ENCODE measurements at regions not wholly inside any gene's neighbourhood (a gene's known extent, or its start where the extent isn't known, plus 50 kb on each side); places are given as distances from the start of the nearest gene placed in this dataset.
"Not testable (repeated sequence)": the region's sequence is repeated elsewhere in the genome, so short reads cannot be mapped to it uniquely, and the experiment has no call there.

DNA sequence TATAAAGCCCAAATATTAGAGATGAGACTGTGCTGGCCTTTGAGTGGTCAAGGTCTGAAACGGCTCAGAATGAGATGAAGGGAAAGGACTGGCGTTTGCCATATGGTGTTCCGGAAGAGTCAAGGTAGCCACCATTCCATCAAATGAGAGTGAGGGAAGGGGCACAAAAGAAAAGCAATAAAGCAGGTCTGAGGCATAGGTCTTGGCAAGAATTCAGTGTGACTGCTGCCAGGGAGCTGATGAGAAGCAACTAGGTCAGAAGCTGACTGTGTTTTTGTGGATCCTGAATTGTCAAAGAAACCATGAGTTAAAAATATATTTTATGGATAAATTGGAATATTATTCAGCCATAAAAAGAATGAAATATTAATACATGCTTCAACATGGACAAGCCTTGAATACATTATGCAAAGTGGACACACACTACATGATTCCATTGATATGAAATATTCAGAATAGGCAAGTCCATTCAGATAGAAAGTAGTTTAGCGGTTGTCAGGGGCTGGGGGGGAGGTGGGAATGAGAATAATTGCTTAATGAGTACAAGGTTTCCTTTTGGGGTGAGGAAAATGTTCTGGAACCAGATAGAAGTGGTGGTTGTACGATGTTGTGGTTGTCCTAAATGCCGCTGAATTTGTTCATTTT is 374.6 kb downstream of the ANAPC1 start:
- H3K4me3 ChIP-seq (ENCODE audit: control insufficient read depth in 1 of 2, extremely low read depth in 1 of 2, low read length in 1 of 2); H3K4me1 ChIP-seq (ENCODE audit: control insufficient read depth in 1 of 2, extremely low read depth in 1 of 2, insufficient read depth in 2 of 2, low read length in 2 of 2); CTCF ChIA-PET; H3K27me3 Mint-ChIP-seq; DNase-seq; H3K4me3 Mint-ChIP-seq; H3K27me3 ChIP-seq (replicated peaks in 1 of 2; ENCODE audit: control insufficient read depth in 2 of 2, extremely low read depth in 1 of 2, insufficient read depth in 2 of 2, low read length in 1 of 2); H3K36me3 ChIP-seq (ENCODE audit: control insufficient read depth in 2 of 2, extremely low read depth in 1 of 2, insufficient read depth in 1 of 2, low read length in 1 of 2); H3K27ac Mint-ChIP-seq; H3K36me3 Mint-ChIP-seq; POLR2A ChIA-PET; H3K9me3 ChIP-seq; H3K27ac ChIP-seq (ENCODE audit: low read length); H3K4me1 Mint-ChIP-seq; H3K9me3 Mint-ChIP-seq; ATAC-seq (replicated peaks in 1 of 4): not testable (repeated sequence)
- 100% methylated on average over 2 of the region's 6 CpGs for WGBS (ENCODE audit: insufficient coverage)

DNA sequence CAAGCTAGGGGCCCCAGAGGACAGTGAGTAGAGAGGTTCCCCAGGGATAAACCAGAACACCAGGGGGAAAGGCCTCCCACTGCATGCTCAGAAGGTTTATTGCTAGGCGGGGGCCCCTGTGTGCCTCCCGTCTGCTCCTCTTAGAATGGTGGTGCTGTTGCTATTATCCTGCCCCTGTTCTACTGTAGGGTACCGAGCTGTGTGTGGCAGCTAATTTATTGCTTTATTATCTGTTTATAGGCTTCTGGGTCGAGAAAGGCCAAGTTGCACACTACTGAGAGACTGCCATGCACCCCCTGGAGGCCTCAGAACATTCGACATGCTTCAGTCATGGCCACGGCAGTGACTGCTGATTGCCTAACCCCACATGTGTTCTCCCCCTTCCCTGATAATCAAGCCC is 373.6 kb downstream of the ANAPC1 start:
- ATAC-seq (replicated peaks in 1 of 4); H3K36me3 ChIP-seq (ENCODE audit: control insufficient read depth in 2 of 2, extremely low read depth in 1 of 2, insufficient read depth in 1 of 2, low read length in 1 of 2); H3K27ac ChIP-seq (ENCODE audit: low read length); CTCF ChIA-PET; H3K27me3 Mint-ChIP-seq; H3K4me3 ChIP-seq (ENCODE audit: control insufficient read depth in 1 of 2, extremely low read depth in 1 of 2, low read length in 1 of 2); H3K4me1 ChIP-seq (ENCODE audit: control insufficient read depth in 1 of 2, extremely low read depth in 1 of 2, insufficient read depth in 2 of 2, low read length in 2 of 2); H3K27me3 ChIP-seq (replicated peaks in 1 of 2; ENCODE audit: control insufficient read depth in 2 of 2, extremely low read depth in 1 of 2, insufficient read depth in 2 of 2, low read length in 1 of 2); H3K36me3 Mint-ChIP-seq; H3K4me1 Mint-ChIP-seq; H3K4me3 Mint-ChIP-seq; POLR2A ChIA-PET; DNase-seq; H3K9me3 Mint-ChIP-seq; H3K27ac Mint-ChIP-seq; H3K9me3 ChIP-seq: not testable (repeated sequence)
- WGBS (ENCODE audit: insufficient coverage), result no CpG with 5 or more reads among the region's 6 CpGs

DNA sequence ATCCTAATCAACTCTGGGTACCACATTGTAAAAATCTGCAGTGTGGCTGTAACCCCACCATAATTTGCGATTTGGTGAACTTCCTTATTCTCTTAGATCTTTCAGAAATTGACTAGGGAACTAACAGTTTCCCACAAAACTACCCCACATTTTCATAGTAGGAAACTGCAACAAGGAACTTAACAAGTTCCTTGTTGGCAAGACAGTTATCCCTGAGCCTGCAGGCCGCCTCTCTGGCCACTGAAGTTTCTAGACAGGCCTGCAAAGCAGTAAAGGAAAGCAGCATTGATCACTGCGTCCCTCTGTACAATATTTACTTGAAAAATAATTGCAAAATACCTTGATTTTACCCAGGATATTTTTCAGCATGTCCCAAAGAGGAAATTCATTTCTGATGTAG is 372.9 kb downstream of the ANAPC1 start:
- H3K27me3 ChIP-seq (replicated peaks in 1 of 2; ENCODE audit: control insufficient read depth in 2 of 2, extremely low read depth in 1 of 2, insufficient read depth in 2 of 2, low read length in 1 of 2); H3K27me3 Mint-ChIP-seq; H3K4me1 Mint-ChIP-seq; CTCF ChIA-PET; H3K9me3 Mint-ChIP-seq; POLR2A ChIA-PET; H3K36me3 ChIP-seq (ENCODE audit: control insufficient read depth in 2 of 2, extremely low read depth in 1 of 2, insufficient read depth in 1 of 2, low read length in 1 of 2); H3K4me3 Mint-ChIP-seq; H3K27ac ChIP-seq (ENCODE audit: low read length); DNase-seq; H3K27ac Mint-ChIP-seq; ATAC-seq (replicated peaks in 1 of 4); H3K36me3 Mint-ChIP-seq; H3K4me3 ChIP-seq (ENCODE audit: control insufficient read depth in 1 of 2, extremely low read depth in 1 of 2, low read length in 1 of 2); H3K9me3 ChIP-seq; H3K4me1 ChIP-seq (ENCODE audit: control insufficient read depth in 1 of 2, extremely low read depth in 1 of 2, insufficient read depth in 2 of 2, low read length in 2 of 2): not testable (repeated sequence)
- no CpG with 5 or more reads among the region's 3 CpGs for WGBS (ENCODE audit: insufficient coverage)

DNA sequence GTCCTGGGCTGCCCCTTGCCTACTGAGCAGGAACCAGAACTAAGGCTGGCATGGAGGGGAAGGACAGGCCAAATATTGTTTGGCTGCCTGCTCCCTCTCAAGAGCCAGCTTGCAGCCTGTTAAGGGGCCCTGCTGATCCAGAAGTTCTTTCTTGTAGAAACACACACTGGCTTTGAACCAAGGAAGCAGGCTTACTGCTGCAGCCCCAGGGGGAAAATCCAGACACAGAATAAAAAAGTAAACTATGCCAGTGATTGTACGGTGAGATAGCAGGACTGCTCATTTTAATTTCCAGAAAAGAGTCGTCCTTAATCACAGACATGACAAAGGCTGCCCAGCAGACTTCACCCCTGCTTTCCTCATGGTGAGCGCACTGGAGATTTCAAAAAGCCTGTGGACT is 371.6 kb downstream of the ANAPC1 start:
- H3K27ac Mint-ChIP-seq; H3K9me3 ChIP-seq; H3K4me3 ChIP-seq (ENCODE audit: control insufficient read depth in 1 of 2, extremely low read depth in 1 of 2, low read length in 1 of 2); H3K4me1 ChIP-seq (ENCODE audit: control insufficient read depth in 1 of 2, extremely low read depth in 1 of 2, insufficient read depth in 2 of 2, low read length in 2 of 2); H3K9me3 Mint-ChIP-seq; H3K27me3 ChIP-seq (replicated peaks in 1 of 2; ENCODE audit: control insufficient read depth in 2 of 2, extremely low read depth in 1 of 2, insufficient read depth in 2 of 2, low read length in 1 of 2); H3K4me3 Mint-ChIP-seq; H3K27ac ChIP-seq (ENCODE audit: low read length); DNase-seq; POLR2A ChIA-PET; H3K27me3 Mint-ChIP-seq; H3K36me3 Mint-ChIP-seq; ATAC-seq (replicated peaks in 1 of 4); H3K36me3 ChIP-seq (ENCODE audit: control insufficient read depth in 2 of 2, extremely low read depth in 1 of 2, insufficient read depth in 1 of 2, low read length in 1 of 2); CTCF ChIA-PET; H3K4me1 Mint-ChIP-seq: not testable (repeated sequence)
- no CpG with 5 or more reads among the region's 3 CpGs for WGBS (ENCODE audit: insufficient coverage)

DNA sequence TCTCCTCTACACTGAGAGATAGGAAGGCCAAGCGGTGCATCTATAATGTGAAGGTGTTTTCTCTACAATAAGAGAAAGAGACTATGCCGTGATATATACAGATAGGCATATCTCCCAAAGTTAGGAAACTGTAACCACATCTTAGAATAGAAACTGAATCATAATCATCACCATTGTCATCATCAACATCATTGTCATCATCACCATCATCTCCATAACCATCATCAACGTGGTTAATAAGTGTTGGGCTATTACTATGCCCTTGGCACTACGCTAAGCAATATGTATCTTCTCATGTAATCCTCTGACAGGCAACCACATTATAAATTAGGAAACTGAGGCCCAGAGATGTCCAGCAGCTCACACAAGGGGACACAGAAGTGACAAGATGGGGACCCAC is 369.9 kb downstream of the ANAPC1 start:
- H3K36me3 Mint-ChIP-seq; H3K27me3 ChIP-seq (replicated peaks in 1 of 2; ENCODE audit: control insufficient read depth in 2 of 2, extremely low read depth in 1 of 2, insufficient read depth in 2 of 2, low read length in 1 of 2); H3K4me1 Mint-ChIP-seq; ATAC-seq (replicated peaks in 1 of 4); H3K36me3 ChIP-seq (ENCODE audit: control insufficient read depth in 2 of 2, extremely low read depth in 1 of 2, insufficient read depth in 1 of 2, low read length in 1 of 2); H3K4me3 ChIP-seq (ENCODE audit: control insufficient read depth in 1 of 2, extremely low read depth in 1 of 2, low read length in 1 of 2); CTCF ChIA-PET; H3K27ac Mint-ChIP-seq; H3K9me3 Mint-ChIP-seq; H3K9me3 ChIP-seq; DNase-seq; POLR2A ChIA-PET; H3K27me3 Mint-ChIP-seq; H3K27ac ChIP-seq (ENCODE audit: low read length); H3K4me3 Mint-ChIP-seq; H3K4me1 ChIP-seq (ENCODE audit: control insufficient read depth in 1 of 2, extremely low read depth in 1 of 2, insufficient read depth in 2 of 2, low read length in 2 of 2): not testable (repeated sequence)
- no CpG with 5 or more reads among the region's 4 CpGs for WGBS (ENCODE audit: insufficient coverage)

DNA sequence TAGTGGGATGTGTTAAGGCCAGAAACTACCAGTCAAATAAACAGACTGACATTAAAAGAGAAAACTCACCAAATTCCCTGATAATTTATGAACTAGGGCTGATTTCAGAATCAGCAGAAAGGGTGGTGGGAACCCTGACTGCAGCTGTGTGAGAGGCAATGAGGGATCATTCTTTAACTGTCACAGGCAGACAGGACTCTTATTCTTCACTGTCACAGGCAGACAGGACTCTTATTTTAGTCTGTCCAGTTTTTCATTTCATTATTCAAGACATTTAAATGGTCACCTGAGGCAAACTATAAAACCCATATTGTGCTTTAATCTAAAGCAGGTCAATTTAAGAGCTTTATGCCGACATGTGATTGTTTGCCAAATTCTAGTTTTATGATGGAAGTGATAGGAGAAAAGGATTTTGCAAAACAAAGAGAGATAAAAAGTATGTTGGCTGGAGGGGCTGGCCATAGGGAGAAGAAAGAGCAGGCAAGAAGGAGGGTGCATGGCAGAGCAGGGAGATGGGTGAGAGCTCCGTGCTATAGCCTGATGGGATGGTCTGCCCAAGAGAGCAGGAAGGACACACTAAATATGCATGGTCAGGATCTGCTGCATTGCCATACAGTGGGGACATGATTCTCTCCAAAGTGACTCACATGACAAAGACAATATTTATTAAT is 366.8 kb downstream of the ANAPC1 start:
- H3K4me3 Mint-ChIP-seq; H3K4me3 ChIP-seq (ENCODE audit: control insufficient read depth in 1 of 2, extremely low read depth in 1 of 2, low read length in 1 of 2); H3K36me3 Mint-ChIP-seq; POLR2A ChIA-PET; H3K4me1 ChIP-seq (ENCODE audit: control insufficient read depth in 1 of 2, extremely low read depth in 1 of 2, insufficient read depth in 2 of 2, low read length in 2 of 2); DNase-seq; H3K27me3 ChIP-seq (replicated peaks in 1 of 2; ENCODE audit: control insufficient read depth in 2 of 2, extremely low read depth in 1 of 2, insufficient read depth in 2 of 2, low read length in 1 of 2); H3K36me3 ChIP-seq (ENCODE audit: control insufficient read depth in 2 of 2, extremely low read depth in 1 of 2, insufficient read depth in 1 of 2, low read length in 1 of 2); CTCF ChIA-PET; H3K9me3 ChIP-seq; H3K27me3 Mint-ChIP-seq; H3K4me1 Mint-ChIP-seq; ATAC-seq (replicated peaks in 1 of 4); H3K27ac ChIP-seq (ENCODE audit: low read length); H3K27ac Mint-ChIP-seq; H3K9me3 Mint-ChIP-seq: not testable (repeated sequence)
- no CpG with 5 or more reads among the region's 2 CpGs for WGBS (ENCODE audit: insufficient coverage)

DNA sequence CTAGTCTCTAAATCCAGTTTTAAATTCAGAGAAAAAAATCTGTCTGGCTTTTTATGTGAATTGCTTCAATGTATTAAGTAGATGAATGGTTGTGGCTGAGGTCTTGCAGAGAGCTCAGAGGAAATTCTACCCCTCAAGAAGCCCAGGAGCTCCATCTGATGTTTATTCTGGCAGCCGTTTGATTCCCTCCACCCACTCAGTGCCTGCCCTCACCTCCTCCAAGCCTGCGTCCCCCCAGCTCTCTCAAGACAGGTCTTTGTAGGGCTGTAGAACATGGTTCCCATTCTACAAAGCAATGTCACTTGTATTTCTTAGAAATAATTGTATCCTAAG is 366.3 kb downstream of the ANAPC1 start:
- ATAC-seq (replicated peaks in 1 of 4); H3K27ac ChIP-seq (ENCODE audit: low read length); H3K27me3 Mint-ChIP-seq; H3K4me3 ChIP-seq (ENCODE audit: control insufficient read depth in 1 of 2, extremely low read depth in 1 of 2, low read length in 1 of 2); DNase-seq; H3K4me1 ChIP-seq (ENCODE audit: control insufficient read depth in 1 of 2, extremely low read depth in 1 of 2, insufficient read depth in 2 of 2, low read length in 2 of 2); H3K27ac Mint-ChIP-seq; H3K27me3 ChIP-seq (replicated peaks in 1 of 2; ENCODE audit: control insufficient read depth in 2 of 2, extremely low read depth in 1 of 2, insufficient read depth in 2 of 2, low read length in 1 of 2); CTCF ChIA-PET; H3K36me3 ChIP-seq (ENCODE audit: control insufficient read depth in 2 of 2, extremely low read depth in 1 of 2, insufficient read depth in 1 of 2, low read length in 1 of 2); H3K36me3 Mint-ChIP-seq; POLR2A ChIA-PET; H3K9me3 ChIP-seq; H3K9me3 Mint-ChIP-seq; H3K4me1 Mint-ChIP-seq; H3K4me3 Mint-ChIP-seq: not testable (repeated sequence)
- no CpG with 5 or more reads among the region's 2 CpGs for WGBS (ENCODE audit: insufficient coverage)

Measured in T-cell (primary cell).